Activated naive CD8-positive, alpha-beta T cell treated with anti-CD3 and anti-CD28 coated beads, Interleukin-2, amount 10 ng/mL, durations not matched to agents 7 days and 5 days (primary cell): ENCODE measurements at regions not wholly inside any gene's neighbourhood (a gene's known extent, or its start where the extent isn't known, plus 50 kb on each side); places are given as distances from the start of the nearest gene placed in this dataset.

ENCODE experiments used
- ATAC-seq: fragments of 150-1000 bp; cut with Tn5 transposase; one replicate; pipeline ENCODE4 v1.10.0; 2021; ENCODE audit warnings: low read depth, moderate library complexity
- POLR2A ChIA-PET: fragments of 350-600 bp; sonication (Branson Sonifier 250); formaldehyde crosslinking; loops from one replicate; lab custom pipeline; 2021; ENCODE audit warnings: antibody characterized with exemption; lab: Charles Lee
- DNase-seq: peaks from one replicate; pipeline ENCODE4 v3.0.0; 2021
- H3K27ac Mint-ChIP-seq: one replicate; pipeline ENCODE4 v1.8.0; 2022; ENCODE audit warnings: mild to moderate bottlenecking, mixed read lengths
- H3K27me3 Mint-ChIP-seq: one replicate; pipeline ENCODE4 v1.8.0; 2022; ENCODE audit warnings: mild to moderate bottlenecking, moderate library complexity, mixed read lengths
- H3K36me3 Mint-ChIP-seq: one replicate; pipeline ENCODE4 v1.8.0; 2021; ENCODE audit warnings: mild to moderate bottlenecking, mixed read lengths
- H3K4me1 Mint-ChIP-seq: one replicate; pipeline ENCODE4 v1.8.0; 2021; ENCODE audit warnings: mixed read lengths
- H3K4me3 Mint-ChIP-seq: one replicate; pipeline ENCODE4 v1.8.0; 2022; ENCODE audit warnings: mild to moderate bottlenecking, moderate library complexity, mixed read lengths
- H3K9me3 Mint-ChIP-seq: one replicate; pipeline ENCODE4 v1.8.0; 2021; ENCODE audit warnings: mixed read lengths

DNA sequence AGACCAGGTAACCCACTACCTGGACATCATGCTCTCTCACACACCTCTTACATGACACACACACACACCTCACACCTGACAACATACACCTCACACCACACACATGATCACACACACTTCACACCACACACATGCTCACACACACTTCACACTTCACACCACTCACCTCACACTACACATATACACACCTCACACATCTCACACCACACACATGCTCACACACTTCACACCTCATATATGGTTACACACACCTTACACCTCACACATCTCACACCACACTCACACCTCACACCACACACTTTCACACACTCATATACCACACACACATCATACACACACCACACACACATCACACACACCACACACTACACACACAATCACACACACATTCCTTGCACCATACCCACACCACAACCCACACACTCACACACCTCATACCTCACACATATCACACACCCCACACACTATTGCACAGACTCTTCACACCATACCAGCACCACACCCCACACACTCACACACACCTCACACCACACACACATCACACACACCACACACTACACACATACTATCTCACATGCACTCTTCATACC is 98.1 kb upstream of the PIEZO2 start:
- H3K4me3 Mint-ChIP-seq = no peak overlapping the region
- H3K9me3 Mint-ChIP-seq = no peaks in the 10 kb centered on the region
- DNase-seq (no peak), ATAC-seq (no peak)
- no peaks in the 10 kb centered on the region for H3K27me3 Mint-ChIP-seq
- H3K36me3 Mint-ChIP-seq = no peaks in the 10 kb centered on the region
- no peak overlapping the region for H3K27ac Mint-ChIP-seq
- no peaks in the 10 kb centered on the region for H3K4me1 Mint-ChIP-seq
- POLR2A ChIA-PET = no interaction called here

DNA sequence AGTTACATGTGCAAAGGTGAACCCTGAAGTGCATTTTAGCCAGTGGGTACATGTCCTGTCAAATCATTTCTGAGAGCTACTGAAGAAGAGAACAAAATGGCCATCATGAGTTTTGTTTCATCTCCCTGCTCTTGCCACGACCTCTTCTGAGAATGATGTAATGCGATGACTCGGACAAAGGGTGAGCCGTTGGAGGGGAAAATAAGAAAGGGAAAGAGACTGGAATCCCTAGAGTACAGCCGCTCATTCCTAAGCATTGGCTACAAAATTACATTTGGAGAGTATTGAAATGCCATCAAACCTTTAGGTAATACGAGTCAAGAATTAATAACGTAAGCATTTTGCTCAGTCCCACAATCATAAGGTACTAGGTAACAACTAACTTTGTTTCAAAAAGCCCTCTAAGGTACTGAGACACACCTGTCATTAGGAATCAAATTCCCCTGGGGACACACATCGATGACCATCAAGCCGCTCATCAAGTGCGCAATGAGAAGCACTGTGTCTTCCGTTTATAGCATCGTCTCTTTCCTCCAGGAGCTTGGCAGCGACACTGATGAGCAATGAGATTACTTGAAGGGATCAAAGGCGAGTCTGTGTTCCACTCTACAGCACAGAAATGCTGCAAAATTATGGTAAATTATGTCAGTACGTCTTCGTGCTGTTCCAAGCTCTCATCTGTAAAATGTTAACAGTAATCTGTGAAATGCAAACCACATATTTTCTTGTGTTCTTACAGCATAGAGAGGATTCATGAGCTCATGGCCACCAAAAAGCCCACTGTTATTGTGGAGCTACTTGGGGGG is 97.3 kb upstream of the PIEZO2 start:
- H3K4me3 Mint-ChIP-seq = no peak overlapping the region
- H3K9me3 Mint-ChIP-seq = no peaks in the 10 kb centered on the region
- ATAC-seq (no peak), DNase-seq (no peak)
- H3K4me1 Mint-ChIP-seq = no peaks in the 10 kb centered on the region
- H3K27me3 Mint-ChIP-seq = no peaks in the 10 kb centered on the region
- H3K27ac Mint-ChIP-seq = no peak overlapping the region
- POLR2A ChIA-PET = interaction anchor here (0.5 kb wide), 1 partner anchor 114 kb away, joined by 3 read pairs; no protein-coding TSS in a partner anchor
- no peaks in the 10 kb centered on the region for H3K36me3 Mint-ChIP-seq

DNA sequence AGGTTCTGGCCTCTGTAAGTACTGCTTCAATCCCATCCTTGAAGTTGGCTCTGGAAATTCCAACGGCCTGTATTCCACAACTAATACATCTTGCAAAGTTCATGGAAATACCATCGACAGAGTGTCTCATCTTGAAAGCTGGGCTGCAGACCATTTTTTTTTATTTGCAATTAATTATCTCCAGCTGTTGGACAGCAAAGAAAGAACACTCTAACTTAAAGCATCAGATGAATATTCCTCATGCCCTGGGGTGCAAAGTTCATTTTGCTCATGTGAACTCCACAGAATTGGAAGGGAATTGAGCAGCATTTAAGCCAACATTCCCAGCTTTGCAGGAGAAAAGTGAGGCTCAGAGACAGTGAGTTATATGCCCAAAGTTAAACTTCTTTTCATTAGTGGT is 96.5 kb upstream of the PIEZO2 start:
- no peaks in the 10 kb centered on the region for H3K9me3 Mint-ChIP-seq
- no peak for ATAC-seq
- H3K27ac Mint-ChIP-seq = no peak overlapping the region
- no peaks in the 10 kb centered on the region for H3K27me3 Mint-ChIP-seq
- no peaks in the 10 kb centered on the region for H3K4me1 Mint-ChIP-seq
- H3K36me3 Mint-ChIP-seq = no peaks in the 10 kb centered on the region
- no peak for DNase-seq
- POLR2A ChIA-PET = interaction anchor here (0.5 kb wide), 1 partner anchor 115 kb away, joined by 3 read pairs; no protein-coding TSS in a partner anchor
- no peak overlapping the region for H3K4me3 Mint-ChIP-seq

DNA sequence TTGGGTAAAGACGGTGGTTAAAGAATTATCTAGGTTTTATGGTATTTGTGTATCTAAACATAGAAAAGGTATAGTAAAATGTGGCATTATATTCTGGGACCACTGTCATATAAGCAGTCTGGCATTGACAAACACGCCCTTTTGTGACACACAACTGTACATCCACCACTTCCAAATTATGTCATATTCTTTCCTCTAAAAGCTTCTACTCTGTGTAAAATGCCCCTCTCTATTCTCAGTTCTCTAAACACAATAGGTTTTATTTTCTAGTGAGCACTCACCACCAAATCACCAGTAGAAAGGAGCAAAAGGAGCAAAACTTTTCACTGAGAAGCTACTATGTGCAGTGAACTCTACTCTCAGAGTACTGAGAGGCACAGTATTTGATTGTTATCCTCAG is 88.1 kb upstream of the PIEZO2 start:
- no peak for DNase-seq
- no peaks in the 10 kb centered on the region for H3K36me3 Mint-ChIP-seq
- H3K4me1 Mint-ChIP-seq = no peaks in the 10 kb centered on the region
- no peak overlapping the region for H3K27ac Mint-ChIP-seq
- H3K4me3 Mint-ChIP-seq = no peak overlapping the region
- no peak for ATAC-seq
- POLR2A ChIA-PET = no interaction called here
- no peaks in the 10 kb centered on the region for H3K9me3 Mint-ChIP-seq
- no peaks in the 10 kb centered on the region for H3K27me3 Mint-ChIP-seq

DNA sequence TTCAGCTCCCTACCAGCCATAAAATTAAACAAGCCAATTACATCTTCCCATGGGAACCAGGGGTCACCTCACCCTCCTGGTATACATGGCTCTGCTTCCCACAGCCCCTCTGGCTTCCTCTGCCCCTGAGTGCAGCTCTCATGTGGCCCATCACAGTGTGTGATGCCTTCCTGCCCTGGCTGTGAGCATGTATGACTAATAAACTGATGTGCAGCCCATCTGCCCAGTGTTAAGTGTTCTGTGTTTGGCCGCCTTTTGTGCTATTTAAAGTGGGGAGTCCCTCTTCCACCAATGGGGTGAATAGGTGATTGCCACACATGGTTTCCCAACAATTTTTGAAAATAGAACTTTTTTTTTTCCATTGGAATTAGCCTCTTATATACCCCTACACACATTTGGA is 87.7 kb upstream of the PIEZO2 start:
- no peak overlapping the region for H3K4me3 Mint-ChIP-seq
- no peak overlapping the region for H3K27ac Mint-ChIP-seq
- ATAC-seq (no peak), DNase-seq (no peak)
- H3K36me3 Mint-ChIP-seq = no peaks in the 10 kb centered on the region
- H3K9me3 Mint-ChIP-seq = no peaks in the 10 kb centered on the region
- no peaks in the 10 kb centered on the region for H3K4me1 Mint-ChIP-seq
- H3K27me3 Mint-ChIP-seq = no peaks in the 10 kb centered on the region
- POLR2A ChIA-PET = no interaction called here

DNA sequence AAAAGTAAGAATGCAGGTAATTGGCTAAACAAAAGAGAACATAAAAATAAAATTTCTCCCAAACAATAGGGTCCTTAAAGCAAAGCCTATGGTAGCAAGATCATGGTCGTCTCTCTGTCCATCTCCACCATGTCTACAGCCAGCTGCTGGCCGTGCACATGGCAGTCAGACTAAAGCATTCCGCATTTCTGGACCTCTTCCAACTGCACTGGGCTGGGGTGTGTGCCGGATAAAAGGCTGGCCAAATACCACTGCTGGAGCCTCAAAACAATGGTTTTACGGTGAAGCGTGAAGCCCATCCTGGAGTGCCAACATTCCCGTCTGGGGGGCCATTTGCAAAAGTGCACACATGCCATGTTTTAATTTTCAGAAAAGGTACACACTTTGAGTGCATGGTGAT is 74.8 kb upstream of the PIEZO2 start:
- no peak overlapping the region for H3K4me3 Mint-ChIP-seq
- POLR2A ChIA-PET = no interaction called here
- H3K27ac Mint-ChIP-seq = no peak overlapping the region
- no peaks in the 10 kb centered on the region for H3K9me3 Mint-ChIP-seq
- H3K27me3 Mint-ChIP-seq = no peaks in the 10 kb centered on the region
- ATAC-seq (no peak), DNase-seq (no peak)
- no peaks in the 10 kb centered on the region for H3K36me3 Mint-ChIP-seq
- no peaks in the 10 kb centered on the region for H3K4me1 Mint-ChIP-seq

DNA sequence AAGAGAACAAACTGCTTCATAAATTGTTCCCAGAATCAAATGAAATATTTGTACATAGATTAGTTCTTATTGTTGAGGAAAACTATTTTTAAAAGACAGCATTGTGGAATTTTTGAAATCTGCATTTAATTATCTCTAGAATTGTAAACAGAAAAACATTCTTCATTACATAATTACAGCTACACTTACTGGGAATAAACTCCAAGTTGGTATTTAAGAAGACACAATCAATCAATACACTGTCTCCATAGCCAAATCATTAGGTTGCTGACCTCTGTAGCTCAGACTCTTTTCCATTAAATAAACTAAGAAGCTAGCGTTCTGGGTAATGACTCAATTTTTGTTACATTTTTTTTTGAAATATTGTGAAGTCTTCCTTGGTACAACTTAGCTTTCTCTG is 70.2 kb upstream of the PIEZO2 start:
- DNase-seq (no peak), ATAC-seq (no peak)
- no peaks in the 10 kb centered on the region for H3K4me1 Mint-ChIP-seq
- POLR2A ChIA-PET = no interaction called here
- no peaks in the 10 kb centered on the region for H3K27me3 Mint-ChIP-seq
- peaks cover 1% of the 10 kb centered on the region for H3K9me3 Mint-ChIP-seq
- H3K36me3 Mint-ChIP-seq = no peaks in the 10 kb centered on the region
- H3K27ac Mint-ChIP-seq = no peak overlapping the region
- no peak overlapping the region for H3K4me3 Mint-ChIP-seq

DNA sequence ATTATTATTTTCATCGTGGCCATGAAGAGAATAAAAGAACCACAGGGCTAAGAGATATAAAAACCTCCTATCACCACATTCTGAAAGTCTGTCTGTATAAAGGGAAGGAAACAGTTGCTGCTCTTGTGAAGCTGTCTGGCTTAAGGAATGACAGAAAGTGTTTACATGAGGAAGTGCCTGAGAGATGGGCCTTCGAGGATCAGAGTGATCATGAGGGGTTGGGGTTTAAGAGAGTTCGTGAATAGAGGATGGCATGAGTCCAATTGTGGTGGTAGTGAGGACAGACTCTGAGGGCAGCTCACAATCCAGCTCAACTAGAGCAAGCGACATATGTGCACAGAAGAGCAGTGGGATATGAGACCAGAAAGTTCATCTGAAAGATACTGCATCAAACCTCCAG is 65.8 kb upstream of the PIEZO2 start:
- no peak for DNase-seq
- H3K4me3 Mint-ChIP-seq = no peak overlapping the region
- H3K4me1 Mint-ChIP-seq = no peaks in the 10 kb centered on the region
- H3K9me3 Mint-ChIP-seq = peaks cover 1% of the 10 kb centered on the region
- H3K36me3 Mint-ChIP-seq = no peaks in the 10 kb centered on the region
- POLR2A ChIA-PET = no interaction called here
- no peak for ATAC-seq
- no peak overlapping the region for H3K27ac Mint-ChIP-seq
- H3K27me3 Mint-ChIP-seq = no peaks in the 10 kb centered on the region

DNA sequence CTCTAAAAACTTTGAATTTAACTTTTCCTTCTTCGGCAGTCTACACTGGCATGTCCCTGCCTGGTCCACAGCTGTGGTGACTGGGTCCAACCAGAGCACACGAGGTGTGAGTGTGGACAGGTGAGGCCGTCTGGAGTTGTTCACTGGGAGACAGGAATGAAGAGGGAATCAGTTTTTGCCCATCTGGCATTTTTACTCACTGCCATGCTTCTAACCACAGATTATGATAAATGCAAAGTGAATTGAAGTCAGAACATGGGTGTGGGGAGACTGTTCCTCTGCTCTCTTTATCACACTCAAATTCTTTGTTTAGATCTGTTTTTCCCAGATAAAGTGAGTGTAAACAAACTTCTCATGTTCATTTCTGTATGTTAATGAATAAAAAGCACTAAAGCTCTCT is 54.7 kb upstream of the PIEZO2 start:
- Mint-ChIP-seq H3K27ac (no peak overlapping the region), H3K4me3 (no peak overlapping the region), H3K27me3 (no peaks in the 10 kb centered on the region), H3K36me3 (no peaks in the 10 kb centered on the region), H3K9me3 (no peaks in the 10 kb centered on the region), H3K4me1 (no peaks in the 10 kb centered on the region)
- DNase-seq (no peak), ATAC-seq (no peak)
- POLR2A ChIA-PET = no interaction called here

DNA sequence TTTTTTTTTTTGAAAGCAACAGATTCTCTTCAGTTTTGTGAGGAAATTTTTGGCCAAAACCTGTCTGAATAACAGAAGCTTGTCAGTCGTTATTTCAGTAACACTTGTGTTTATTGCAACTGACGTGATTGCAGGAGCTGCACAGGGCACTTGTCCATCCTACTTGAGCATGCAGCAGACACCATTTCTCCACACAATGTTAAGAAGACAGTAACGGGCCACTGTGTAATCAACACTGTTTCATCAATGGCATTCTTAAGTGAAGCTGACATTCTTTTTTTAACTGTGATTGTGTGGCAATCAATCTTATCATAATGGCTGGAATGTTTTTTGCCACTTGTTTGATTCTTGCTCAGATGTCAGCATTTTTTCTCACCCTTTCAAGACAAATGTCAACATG is 50.1 kb upstream of the PIEZO2 start:
- Mint-ChIP-seq H3K9me3 (no peaks in the 10 kb centered on the region), H3K4me1 (no peaks in the 10 kb centered on the region), H3K4me3 (no peak overlapping the region), H3K36me3 (no peaks in the 10 kb centered on the region), H3K27ac (no peak overlapping the region), H3K27me3 (no peaks in the 10 kb centered on the region)
- POLR2A ChIA-PET = no interaction called here
- DNase-seq (no peak), ATAC-seq (no peak)
